IPS-20b (cell line): ENCODE measurements at regions not wholly inside any gene's neighbourhood (a gene's known extent, or its start where the extent isn't known, plus 50 kb on each side); places are given as distances from the start of the nearest gene placed in this dataset.

ENCODE experiments used
- H3K27ac ChIP-seq: one replicate; pipeline ENCODE4 v1.5.1; 2013; ENCODE audit warnings: low read length
- H3K27me3 ChIP-seq: 2 replicates; pipeline ENCODE4 v1.6.1; 2013; ENCODE audit warnings: mild to moderate bottlenecking, low read length, inconsistent platforms; ENCODE audit not compliant: insufficient read depth
- H3K36me3 ChIP-seq: 2 replicates; pipeline ENCODE4 v1.6.1; 2013; ENCODE audit warnings: low read depth, mild to moderate bottlenecking, inconsistent platforms, low read length, moderate library complexity; ENCODE audit not compliant: insufficient read depth
- H3K4me1 ChIP-seq: 2 replicates; pipeline ENCODE4 v1.6.1; 2013; ENCODE audit warnings: mild to moderate bottlenecking, control low read depth, inconsistent platforms, low read length, moderate library complexity; ENCODE audit not compliant: insufficient read depth
- H3K4me3 ChIP-seq: 2 replicates; pipeline ENCODE4 v1.5.1; 2013; ENCODE audit warnings: mild to moderate bottlenecking, low read length, inconsistent platforms
- H3K9ac ChIP-seq: 2 replicates; pipeline ENCODE4 v1.6.1; 2013; ENCODE audit warnings: low read depth, mild to moderate bottlenecking, inconsistent platforms, low read length, moderate library complexity
- H3K9me3 ChIP-seq: 2 replicates; pipeline ENCODE4 v1.6.1; 2013; ENCODE audit warnings: mild to moderate bottlenecking, low read depth, low read length, inconsistent platforms; ENCODE audit not compliant: insufficient read depth

GRCh38 chr13:81326913-81327312, 986.0 kb upstream of the SPRY2 start:
- no peaks in the 10 kb centered on the region for H3K4me1 ChIP-seq
- H3K4me3 ChIP-seq: no peak overlapping the region
- H3K9me3 ChIP-seq: peaks cover 10% of the 10 kb centered on the region; the same call in 1 of the 2 replicates

DNA sequence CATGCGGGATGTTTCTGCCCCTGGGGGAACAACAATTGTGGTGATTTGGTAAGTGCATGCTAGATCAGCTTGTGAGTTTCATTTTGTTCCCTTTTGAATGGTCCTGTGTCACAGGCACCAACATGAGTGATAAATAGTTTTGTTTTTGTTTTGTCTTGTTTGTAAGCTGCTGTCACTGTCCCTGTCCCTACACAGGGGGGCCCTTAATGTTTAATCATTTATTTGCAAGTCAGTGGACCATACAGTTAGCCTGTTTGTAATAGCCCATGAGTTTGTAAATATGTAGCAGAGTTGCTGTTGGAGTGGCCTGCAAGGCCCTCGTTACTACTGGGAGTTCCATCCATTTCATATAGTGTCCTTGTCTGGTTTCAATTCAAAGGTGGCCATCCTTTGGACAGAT, 979.6 kb upstream of the SPRY2 start:
- H3K4me3 ChIP-seq: no peak overlapping the region
- no peaks in the 10 kb centered on the region for H3K4me1 ChIP-seq
- no peaks in the 10 kb centered on the region for H3K36me3 ChIP-seq
- H3K9me3 ChIP-seq: no peaks in the 10 kb centered on the region
- H3K27me3 ChIP-seq: no peaks in the 10 kb centered on the region
- no peak overlapping the region for H3K9ac ChIP-seq
- H3K27ac ChIP-seq: no peak overlapping the region

More at GRCh38 chr13:81326913-81327312, 986.0 kb upstream of the SPRY2 start:
- no peaks in the 10 kb centered on the region for H3K36me3 ChIP-seq
- H3K27ac ChIP-seq: no peak overlapping the region
- no peak overlapping the region for H3K9ac ChIP-seq
- no peaks in the 10 kb centered on the region for H3K27me3 ChIP-seq

DNA sequence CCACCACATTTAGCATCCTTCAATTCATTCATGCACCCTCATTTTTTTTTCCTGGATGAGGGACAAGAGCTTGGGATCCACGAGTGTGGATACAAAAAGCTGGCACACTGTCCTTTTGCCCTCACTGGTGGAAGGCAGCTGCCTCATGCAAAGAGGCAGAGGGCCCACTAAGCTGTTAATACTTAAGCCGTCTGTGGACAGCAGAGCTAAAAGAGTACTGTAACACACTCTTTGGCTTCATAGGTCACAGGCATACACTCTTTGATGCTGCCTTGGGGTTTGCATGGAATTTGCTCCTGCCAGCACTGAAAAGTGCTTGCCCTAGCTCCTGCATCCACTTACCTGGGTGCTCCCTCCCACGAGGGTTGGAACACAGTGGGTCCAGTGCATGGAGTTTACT, 978.4 kb upstream of the SPRY2 start:
- Histone ChIP-seq H3K4me1 (no peaks in the 10 kb centered on the region), H3K4me3 (no peak overlapping the region), H3K27me3 (no peaks in the 10 kb centered on the region), H3K36me3 (no peaks in the 10 kb centered on the region), H3K9ac (no peak overlapping the region), H3K27ac (no peak overlapping the region), H3K9me3 (no peaks in the 10 kb centered on the region)

DNA sequence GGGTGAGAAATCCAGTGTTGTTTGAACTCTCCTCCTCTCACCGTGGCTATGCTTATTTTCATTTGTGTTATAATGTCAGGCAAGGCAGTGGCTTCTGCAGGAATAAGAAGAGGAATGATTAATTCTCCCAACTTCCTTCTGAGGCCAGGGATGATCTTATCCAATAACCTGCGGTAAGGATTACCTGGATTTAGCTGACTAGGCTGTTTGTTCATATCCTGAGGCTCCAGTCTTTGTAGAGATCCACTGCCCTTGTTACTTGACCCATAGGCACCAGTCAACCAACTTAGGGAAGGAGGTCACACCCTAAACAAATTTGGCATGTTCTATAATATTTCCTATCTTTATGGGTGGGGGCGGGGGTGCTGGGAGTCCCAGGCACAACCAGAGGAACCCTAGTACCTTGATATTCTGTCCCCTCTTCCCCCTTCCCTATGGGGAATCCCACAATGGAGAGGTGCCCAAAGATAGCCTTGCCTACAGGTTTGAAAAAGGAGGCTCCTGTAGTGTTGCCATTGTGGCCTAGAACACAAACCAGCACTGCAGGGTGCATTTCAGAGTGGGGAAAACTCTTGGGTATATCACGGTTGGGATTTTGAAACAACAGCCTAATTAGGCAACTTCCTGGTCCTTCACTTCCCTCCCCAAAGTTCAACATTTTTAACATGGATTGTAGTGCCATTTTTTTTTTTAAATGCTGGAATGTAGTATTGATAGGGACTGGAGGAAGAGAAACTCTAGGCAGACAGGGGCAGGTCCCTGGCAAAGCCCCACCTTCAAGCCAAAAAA, 977.5 kb upstream of the SPRY2 start:
- no peak overlapping the region for H3K9ac ChIP-seq
- H3K27me3 ChIP-seq: no peaks in the 10 kb centered on the region
- H3K27ac ChIP-seq: no peak overlapping the region
- no peaks in the 10 kb centered on the region for H3K36me3 ChIP-seq
- no peaks in the 10 kb centered on the region for H3K4me1 ChIP-seq
- H3K9me3 ChIP-seq: no peaks in the 10 kb centered on the region
- H3K4me3 ChIP-seq: no peak overlapping the region

DNA sequence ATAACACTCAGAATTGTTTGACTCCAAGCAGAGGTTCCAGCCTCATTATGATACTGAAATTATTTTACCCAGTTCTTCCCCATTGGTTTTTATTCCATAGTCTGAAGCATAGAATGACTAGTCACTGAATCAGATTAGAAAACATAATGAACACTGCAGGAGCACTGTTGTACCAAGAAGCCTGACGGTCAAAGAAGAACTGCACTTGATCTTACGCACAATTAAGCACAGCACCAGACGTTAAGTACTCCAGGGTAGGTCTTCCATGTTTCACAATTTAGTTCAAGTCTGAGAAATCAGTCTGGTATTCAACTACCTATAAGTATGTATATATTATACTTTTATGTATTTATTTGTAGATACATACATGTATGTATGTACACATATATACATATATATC, 973.5 kb upstream of the SPRY2 start:
- H3K27me3 ChIP-seq: no peaks in the 10 kb centered on the region
- no peak overlapping the region for H3K27ac ChIP-seq
- peaks cover 3% of the 10 kb centered on the region; the same call in 1 of the 2 replicates for H3K9me3 ChIP-seq
- H3K4me3 ChIP-seq: no peak overlapping the region
- no peak overlapping the region for H3K9ac ChIP-seq
- H3K4me1 ChIP-seq: no peaks in the 10 kb centered on the region
- H3K36me3 ChIP-seq: no peaks in the 10 kb centered on the region

- no peak overlapping the region for H3K9ac ChIP-seq
- H3K27ac ChIP-seq: no peak overlapping the region
- H3K36me3 ChIP-seq: no peaks in the 10 kb centered on the region
- no peaks in the 10 kb centered on the region for H3K4me1 ChIP-seq
- H3K27me3 ChIP-seq: no peaks in the 10 kb centered on the region
- H3K9me3 ChIP-seq: no peaks in the 10 kb centered on the region
- no peak overlapping the region for H3K4me3 ChIP-seq
Measured at GRCh38 chr13:81305928-81306327, 965.0 kb upstream of the SPRY2 start.

GRCh38 chr13:81304121-81304659, 963.3 kb upstream of the SPRY2 start:
- no peaks in the 10 kb centered on the region for H3K9me3 ChIP-seq
- no peak overlapping the region for H3K4me3 ChIP-seq
- no peak overlapping the region for H3K9ac ChIP-seq
- H3K4me1 ChIP-seq: no peaks in the 10 kb centered on the region
- no peak overlapping the region for H3K27ac ChIP-seq
- H3K36me3 ChIP-seq: no peaks in the 10 kb centered on the region
- no peaks in the 10 kb centered on the region for H3K27me3 ChIP-seq

DNA sequence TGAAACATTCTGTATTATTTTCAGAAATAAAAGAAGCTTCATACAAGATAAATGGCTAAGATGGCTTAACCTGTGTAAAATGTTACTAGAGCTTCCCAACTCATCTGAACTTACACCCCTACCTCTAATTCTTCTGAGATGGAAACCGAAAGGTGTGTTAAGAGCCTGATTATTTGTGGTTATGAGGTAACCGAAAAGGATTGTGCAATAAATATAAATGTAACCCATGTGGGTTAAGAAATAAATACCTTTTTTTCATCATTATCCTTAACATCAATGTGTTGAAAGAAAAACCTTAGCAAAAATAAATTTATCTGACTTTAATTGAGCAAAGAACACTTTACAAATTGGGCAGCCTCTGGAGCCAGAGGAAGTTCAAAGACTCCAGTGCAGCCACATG, 961.8 kb upstream of the SPRY2 start:
- H3K9me3 ChIP-seq: no peaks in the 10 kb centered on the region
- no peaks in the 10 kb centered on the region for H3K4me1 ChIP-seq
- no peak overlapping the region for H3K27ac ChIP-seq
- H3K36me3 ChIP-seq: no peaks in the 10 kb centered on the region
- no peaks in the 10 kb centered on the region for H3K27me3 ChIP-seq
- no peak overlapping the region for H3K4me3 ChIP-seq
- H3K9ac ChIP-seq: no peak overlapping the region

DNA sequence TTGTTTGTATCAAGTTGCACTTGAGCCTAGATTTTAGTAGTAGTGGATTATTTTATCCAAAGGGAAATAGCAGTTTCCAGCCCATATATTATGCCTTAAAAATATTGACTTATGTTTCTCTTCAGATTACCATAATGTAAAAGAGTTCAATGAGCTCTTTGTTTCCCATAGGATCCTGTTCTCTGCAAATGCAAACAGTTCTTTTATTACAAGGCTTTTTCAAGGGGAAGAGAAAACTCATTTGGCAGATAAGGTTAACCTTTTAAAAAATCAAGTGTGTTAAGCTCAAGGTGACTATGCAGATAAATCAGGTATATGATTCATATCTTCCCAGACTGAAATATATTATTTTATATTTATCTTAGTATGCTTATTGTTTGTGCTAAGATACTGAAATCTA, 961.2 kb upstream of the SPRY2 start:
- Histone ChIP-seq H3K4me1 (no peaks in the 10 kb centered on the region), H3K36me3 (no peaks in the 10 kb centered on the region), H3K4me3 (no peak overlapping the region), H3K9ac (no peak overlapping the region), H3K27ac (no peak overlapping the region), H3K9me3 (no peaks in the 10 kb centered on the region), H3K27me3 (no peaks in the 10 kb centered on the region)

GRCh38 chr13:81295177-81295576, 954.3 kb upstream of the SPRY2 start:
- Histone ChIP-seq H3K9me3 (no peaks in the 10 kb centered on the region), H3K4me1 (no peaks in the 10 kb centered on the region), H3K4me3 (no peak overlapping the region), H3K36me3 (no peaks in the 10 kb centered on the region), H3K27ac (no peak overlapping the region), H3K27me3 (no peaks in the 10 kb centered on the region), H3K9ac (no peak overlapping the region)

- no peaks in the 10 kb centered on the region for H3K9me3 ChIP-seq
- no peaks in the 10 kb centered on the region for H3K4me1 ChIP-seq
- no peaks in the 10 kb centered on the region for H3K36me3 ChIP-seq
Measured at GRCh38 chr13:81293594-81294164, 952.8 kb upstream of the SPRY2 start.

DNA sequence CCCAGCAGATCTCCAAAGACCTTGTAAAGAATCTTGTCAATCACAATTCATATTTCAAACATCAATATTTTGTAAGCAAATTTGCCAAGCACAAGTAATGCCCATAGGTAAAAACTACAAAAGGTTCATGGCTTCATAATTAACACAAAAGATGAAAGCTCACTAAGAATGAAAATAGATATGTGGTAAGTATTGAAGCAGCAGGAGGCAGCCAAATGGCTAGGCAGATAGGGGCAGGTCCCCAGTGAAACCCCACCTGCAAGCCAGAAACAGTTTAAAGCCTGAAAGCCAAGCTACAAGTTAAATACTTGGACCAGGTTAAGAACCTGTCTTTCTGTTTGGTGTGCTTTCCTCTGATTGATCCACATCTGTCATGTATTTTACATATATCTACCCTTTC, 942.6 kb upstream of the SPRY2 start:
- H3K9ac ChIP-seq: no peak overlapping the region
- no peaks in the 10 kb centered on the region for H3K4me1 ChIP-seq
- no peak overlapping the region for H3K27ac ChIP-seq
- H3K4me3 ChIP-seq: no peak overlapping the region
- no peaks in the 10 kb centered on the region for H3K36me3 ChIP-seq
- no peaks in the 10 kb centered on the region for H3K9me3 ChIP-seq
- H3K27me3 ChIP-seq: no peaks in the 10 kb centered on the region

More at GRCh38 chr13:81293594-81294164, 952.8 kb upstream of the SPRY2 start:
- Histone ChIP-seq H3K9ac (no peak overlapping the region), H3K4me3 (no peak overlapping the region), H3K27me3 (no peaks in the 10 kb centered on the region), H3K27ac (no peak overlapping the region)
